HCT116 (cell line): ENCODE measurements at regions not wholly inside any gene's neighbourhood (a gene's known extent, or its start where the extent isn't known, plus 50 kb on each side); places are given as distances from the start of the nearest gene placed in this dataset.

Experiments used
- ATAC-seq: fragments of 200-7000 bp; cut with Tn5 transposase; 2 replicates; pipeline ENCODE4 v1.9.1; 2020; ENCODE audit warnings: mild to moderate bottlenecking, moderate library complexity
- BruUV-seq: library from RNA; stranded (reverse); fragments of 400-500 nt; replicated peaks from 2 replicates; lab custom pipeline; 2021; lab: Mats Ljungman, UMichigan
- CTCF ChIA-PET: fragments of 300-600 bp; sonication (Branson Sonifier 250); formaldehyde crosslinking; loops from one replicate; lab custom pipeline; 2021; ENCODE audit warnings: antibody characterized with exemption; lab: Charles Lee
- POLR2A ChIA-PET: fragments of 300-600, 350-600 bp; sonication (Branson Sonifier 250); formaldehyde crosslinking; loops from one replicate; lab custom pipeline; 2021; ENCODE audit warnings: antibody characterized with exemption; lab: Charles Lee
- RAD21 ChIA-PET, 2 experiments: fragments of 300-600 bp; sonication (Branson Sonifier 250); formaldehyde crosslinking; loops; one replicate each; lab custom pipeline; 2023; ENCODE audit warnings: low total read pairs in 2 of 2; ENCODE audit not compliant: uncharacterized antibody in 2 of 2, unreplicated experiment in 2 of 2, low non-redundant PET in 1 of 2; lab: Charles Lee
- DNase-seq: peaks from one replicate; pipeline ENCODE4 v3.0.0-alpha.2; 2010; ENCODE audit warnings: low read depth, low spot score
- H2AFZ ChIP-seq: fragments of 200-600 bp; shearing (Covaris generic), sonication (generic); 2 replicates; pipeline ENCODE4 v1.6.1; 2017; ENCODE audit warnings: low read depth, mixed run types, mixed read lengths, antibody characterized with exemption, low read length; ENCODE audit not compliant: poor library complexity, severe bottlenecking
- H3K27ac ChIP-seq: 2 replicates; pipeline ENCODE4 v1.5.1; 2012; ENCODE audit warnings: low read depth, low read length
- H3K27me3 ChIP-seq: fragments of 200-600 bp; sonication (generic); 2 replicates; pipeline ENCODE4 v1.6.1; 2016; ENCODE audit warnings: mixed run types, low read length, mixed read lengths; ENCODE audit not compliant: insufficient read depth
- H3K36me3 ChIP-seq, 2 experiments: fragments of 200-500 bp in 1 of 2; fragments of 200-600 bp in 1 of 2; sonication (Bioruptor generic) in 1 of 2; sonication (generic) in 1 of 2; 2 replicates each; pipeline versions ENCODE4 v1.5.1 to v1.6.1; 2014 to 2016; ENCODE audit warnings: low read length in 2 of 2, inconsistent platforms in 1 of 2, mixed read lengths in 1 of 2, mixed run types in 1 of 2; ENCODE audit not compliant: insufficient read depth in 2 of 2, control insufficient read depth in 1 of 2
- H3K4me1 ChIP-seq, 2 experiments: fragments of 200-600 bp in 1 of 2; sonication (generic) in 1 of 2; 2 replicates each; pipeline versions ENCODE4 v1.5.1 to v1.6.1; 2012 to 2017; ENCODE audit warnings: low read length in 2 of 2, inconsistent platforms in 1 of 2, mild to moderate bottlenecking in 1 of 2, mixed read lengths in 1 of 2, mixed run types in 1 of 2, moderate library complexity in 1 of 2; ENCODE audit not compliant: insufficient read depth in 2 of 2, control insufficient read depth in 1 of 2
- H3K4me2 ChIP-seq: fragments of 200-600 bp; sonication (generic); 2 replicates; pipeline ENCODE4 v1.6.1; 2017; ENCODE audit warnings: mixed run types, low read length, mixed read lengths
- H3K4me3 ChIP-seq, 2 experiments: fragments of 200-600 bp in 1 of 2; sonication (generic) in 1 of 2; replicated peaks in 1 of 2; 2 replicates each; pipeline ENCODE4 v1.5.1; 2011 to 2016; ENCODE audit warnings: low read length in 2 of 2, control low read depth in 1 of 2, low read depth in 1 of 2, mild to moderate bottlenecking in 1 of 2, mixed read lengths in 1 of 2, mixed run types in 1 of 2
- H3K79me2 ChIP-seq: fragments of 200-600 bp; sonication (generic); 2 replicates; pipeline ENCODE4 v1.6.1; 2017; ENCODE audit warnings: mild to moderate bottlenecking, mixed run types, low read length, moderate library complexity, mixed read lengths; ENCODE audit not compliant: insufficient read depth
- H3K9ac ChIP-seq: fragments of 200-600 bp; sonication (generic); 2 replicates; pipeline ENCODE4 v1.6.1; 2016; ENCODE audit warnings: low read length, mixed read lengths
- H3K9me2 ChIP-seq: fragments of 200-600 bp; sonication (generic), shearing (Covaris generic); 2 replicates; pipeline ENCODE4 v1.6.1; 2017; ENCODE audit warnings: mixed run types, mild to moderate bottlenecking, moderate library complexity; ENCODE audit not compliant: insufficient read depth
- H3K9me3 ChIP-seq, 2 experiments: fragments of 200-500 bp in 1 of 2; fragments of 200-600 bp in 1 of 2; sonication (Bioruptor generic) in 1 of 2; sonication (generic) in 1 of 2; 2 replicates each; pipeline ENCODE4 v1.6.1; 2014 to 2017; ENCODE audit warnings: low read length in 2 of 2, mixed read lengths in 2 of 2, inconsistent platforms in 1 of 2, low read depth in 1 of 2, mild to moderate bottlenecking in 1 of 2, mixed run types in 1 of 2, moderate library complexity in 1 of 2; ENCODE audit not compliant: control insufficient read depth in 1 of 2, insufficient read depth in 1 of 2
- H4K20me1 ChIP-seq: fragments of 200-600 bp; sonication (generic), shearing (Covaris generic); 2 replicates; pipeline ENCODE4 v1.6.1; 2017; ENCODE audit warnings: mixed run types, mild to moderate bottlenecking, moderate library complexity; ENCODE audit not compliant: insufficient read depth
- ATF3 ChIP-seq: IDR thresholded peaks from 2 replicates; pipeline ENCODE4 v1.6.1; 2012
- CEBPB ChIP-seq: IDR thresholded peaks from 2 replicates; pipeline ENCODE4 v1.6.1; 2012; ENCODE audit warnings: low read depth
- CTCF ChIP-seq, 3 experiments: fragments of 200-600 bp in 1 of 3; sonication (generic) in 1 of 3; IDR thresholded peaks in 2 of 3; conservative IDR thresholded peaks in 1 of 3; 2 replicates each; pipeline ENCODE4 v1.5.1; 2012 to 2017; ENCODE audit warnings: low read depth in 2 of 3, low read length in 2 of 3, antibody characterized with exemption in 1 of 3, borderline replicate concordance in 1 of 3, control low read depth in 1 of 3, mild to moderate bottlenecking in 1 of 3, mixed read lengths in 1 of 3, mixed run types in 1 of 3, moderate library complexity in 1 of 3; ENCODE audit not compliant: insufficient read depth in 1 of 3
- EGR1 ChIP-seq: IDR thresholded peaks from 2 replicates; pipeline ENCODE4 v1.6.1; 2012; ENCODE audit warnings: low read depth
- EZH2phosphoT487 ChIP-seq: fragments of 200-600 bp; IDR thresholded peaks from 2 replicates; pipeline ENCODE4 v1.6.1; 2018; ENCODE audit warnings: antibody characterized with exemption, borderline replicate concordance
- POLR2A ChIP-seq: IDR thresholded peaks from 2 replicates; pipeline ENCODE4 v1.7.0; 2011; ENCODE audit warnings: borderline replicate concordance; ENCODE audit not compliant: insufficient read depth, insufficient read length; ENCODE audit errors: extremely low read depth
- POLR2AphosphoS5 ChIP-seq: IDR thresholded peaks from 2 replicates; pipeline ENCODE4 v1.6.1; 2011; ENCODE audit warnings: mild to moderate bottlenecking, low read depth, low read length, moderate library complexity
- REST ChIP-seq: IDR thresholded peaks from 2 replicates; pipeline ENCODE4 v1.6.1; 2012; ENCODE audit warnings: low read depth
- SIN3A ChIP-seq: IDR thresholded peaks from 2 replicates; pipeline ENCODE4 v1.6.1; 2012; ENCODE audit warnings: low read depth
- SP1 ChIP-seq: IDR thresholded peaks from 2 replicates; pipeline ENCODE4 v1.6.1; 2012; ENCODE audit warnings: low read depth
- SRF ChIP-seq: IDR thresholded peaks from 2 replicates; pipeline ENCODE4 v1.6.1; 2012; ENCODE audit warnings: low read depth
- TCF7L2 ChIP-seq: IDR thresholded peaks from 2 replicates; pipeline ENCODE4 v1.7.0; 2011; ENCODE audit warnings: borderline replicate concordance, inconsistent platforms; ENCODE audit not compliant: insufficient read depth, insufficient read length; ENCODE audit errors: extremely low read depth
- YY1 ChIP-seq: IDR thresholded peaks from 2 replicates; pipeline ENCODE4 v1.6.1; 2011; ENCODE audit warnings: low read length, low read depth, moderate library complexity, mild to moderate bottlenecking; ENCODE audit not compliant: insufficient replicate concordance; ENCODE audit errors: extremely low read depth
- ZBTB33 ChIP-seq: IDR thresholded peaks from 2 replicates; pipeline ENCODE4 v1.6.1; 2011; ENCODE audit warnings: mild to moderate bottlenecking, low read length, moderate library complexity; ENCODE audit not compliant: insufficient replicate concordance; ENCODE audit errors: extremely low read depth
- ZFX ChIP-seq: fragments of 450-650 bp; IDR thresholded peaks from 2 replicates; pipeline ENCODE4 v1.6.1; 2017
- intact Hi-C: fragments of 100-400 bp; cut with micrococcal nuclease; formaldehyde crosslinking; loops from 2 replicates; pipeline ENCODE4 v1.10.0; 2022

GRCh38 chr3:160150525-160150924, 74.7 kb upstream of the C3orf80 start:
- POLR2A ChIA-PET, result no interaction called here
- BruUV-seq, result no TSS peak
- no peaks in the 10 kb centered on the region for H4K20me1 ChIP-seq
- TF ChIP-seq ZBTB33, result no peak
- no peak for TF ChIP-seq REST
- TF ChIP-seq CTCF (IDR thresholded peaks at IDR 0.05 in 2 of 3, conservative IDR thresholded peaks at IDR 0.05 in 1 of 3; ENCODE audit: borderline replicate concordance in 1 of 3, insufficient read depth in 1 of 3, low read depth in 2 of 3, low read length in 2 of 3), result no peak
- no peak for TF ChIP-seq ZFX
- TF ChIP-seq POLR2A, result no peak
- no peak for TF ChIP-seq TCF7L2
- TF ChIP-seq ATF3, result no peak
- TF ChIP-seq YY1, result no peak
- TF ChIP-seq SP1, result no peak
- no peak for TF ChIP-seq EGR1
- TF ChIP-seq EZH2phosphoT487, result no peak
- TF ChIP-seq SRF, result no peak
- no peak for TF ChIP-seq SIN3A
- TF ChIP-seq CEBPB, result no peak
- TF ChIP-seq POLR2AphosphoS5, result no peak
- TF ChIP-seq, all 23 proteins: peak for 0
- Histone ChIP-seq H3K4me3 (no peak overlapping the region), H3K27ac (no peak overlapping the region), H3K36me3 (no peaks in the 10 kb centered on the region), H3K9me3 (no peaks in the 10 kb centered on the region), H3K4me2 (no peak overlapping the region), H3K9me2 (no peaks in the 10 kb centered on the region), H3K27me3 (no peaks in the 10 kb centered on the region), H3K9ac (no peak overlapping the region), H3K79me2 (no peaks in the 10 kb centered on the region), H3K4me1 (peaks cover 0 to 6% of the 10 kb centered on the region in 2 experiments; a peak in 1 of 4 replicates), H2AFZ (no peak overlapping the region)
- DNase-seq, result no peak
- RAD21 ChIA-PET, result no interaction called here
- intact Hi-C loops, result no loop called here
- no peak for ATAC-seq
- CTCF ChIA-PET, result interaction anchor here (1.6 kb wide), 1 partner anchor 118 kb away, joined by 3 read pairs; no protein-coding TSS in a partner anchor
